ENCODE measurements at regions not wholly inside any gene's neighbourhood (a gene's known extent, or its start where the extent isn't known, plus 50 kb on each side); places are given as distances from the start of the nearest gene placed in this dataset.

- Histone ChIP-seq H3K27me3 (no peaks in the 10 kb centered on the region), H3K4me1 (no peaks in the 10 kb centered on the region), H3K9me3 (no peaks in the 10 kb centered on the region), H3K36me3 (no peaks in the 10 kb centered on the region), H3K4me3 (no peak overlapping the region), H3K27ac (no peak overlapping the region)
- intact Hi-C loops (cut with DNase I; ENCODE audit: low total_unique reads), result no loop called here
- TF ChIP-seq, protein P1, sequence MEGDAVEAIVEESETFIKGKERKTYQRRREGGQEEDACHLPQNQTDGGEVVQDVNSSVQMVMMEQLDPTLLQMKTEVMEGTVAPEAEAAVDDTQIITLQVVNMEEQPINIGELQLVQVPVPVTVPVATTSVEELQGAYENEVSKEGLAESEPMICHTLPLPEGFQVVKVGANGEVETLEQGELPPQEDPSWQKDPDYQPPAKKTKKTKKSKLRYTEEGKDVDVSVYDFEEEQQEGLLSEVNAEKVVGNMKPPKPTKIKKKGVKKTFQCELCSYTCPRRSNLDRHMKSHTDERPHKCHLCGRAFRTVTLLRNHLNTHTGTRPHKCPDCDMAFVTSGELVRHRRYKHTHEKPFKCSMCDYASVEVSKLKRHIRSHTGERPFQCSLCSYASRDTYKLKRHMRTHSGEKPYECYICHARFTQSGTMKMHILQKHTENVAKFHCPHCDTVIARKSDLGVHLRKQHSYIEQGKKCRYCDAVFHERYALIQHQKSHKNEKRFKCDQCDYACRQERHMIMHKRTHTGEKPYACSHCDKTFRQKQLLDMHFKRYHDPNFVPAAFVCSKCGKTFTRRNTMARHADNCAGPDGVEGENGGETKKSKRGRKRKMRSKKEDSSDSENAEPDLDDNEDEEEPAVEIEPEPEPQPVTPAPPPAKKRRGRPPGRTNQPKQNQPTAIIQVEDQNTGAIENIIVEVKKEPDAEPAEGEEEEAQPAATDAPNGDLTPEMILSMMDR (IDR thresholded peaks at IDR 0.05), result no peak
- DNase-seq, result no peak
These were observed 530.3 kb downstream of the ARL4A start for GRCh38 chr7:13217768-13218167.

DNA sequence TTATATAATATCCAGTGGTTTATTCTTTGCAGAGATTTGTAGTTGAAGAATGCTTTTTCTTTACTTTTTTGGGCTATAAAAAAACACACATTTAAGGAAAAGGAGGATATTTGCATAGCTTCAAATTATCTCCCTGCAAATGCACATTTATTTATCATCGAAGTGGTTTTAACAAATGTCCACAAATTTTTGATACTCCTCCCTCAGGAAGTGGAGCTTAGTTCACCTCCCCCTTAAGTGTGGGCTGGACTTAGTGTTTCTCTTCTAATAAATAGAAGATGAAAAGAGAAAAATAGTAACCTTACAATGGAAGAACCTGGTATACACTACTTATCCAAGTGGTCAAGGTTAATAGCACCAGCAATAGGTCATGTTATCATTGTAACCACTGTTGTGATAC lies 537.6 kb downstream of the ARL4A start:
- TF ChIP-seq, protein P1 (IDR thresholded peaks at IDR 0.05), result no peak
- Histone ChIP-seq H3K4me3 (no peak overlapping the region), H3K27ac (no peak overlapping the region), H3K4me1 (no peaks in the 10 kb centered on the region), H3K36me3 (no peaks in the 10 kb centered on the region), H3K9me3 (no peaks in the 10 kb centered on the region), H3K27me3 (no peaks in the 10 kb centered on the region)
- intact Hi-C loops (cut with DNase I; ENCODE audit: low total_unique reads), result no loop called here
- DNase-seq, result no peak

DNA sequence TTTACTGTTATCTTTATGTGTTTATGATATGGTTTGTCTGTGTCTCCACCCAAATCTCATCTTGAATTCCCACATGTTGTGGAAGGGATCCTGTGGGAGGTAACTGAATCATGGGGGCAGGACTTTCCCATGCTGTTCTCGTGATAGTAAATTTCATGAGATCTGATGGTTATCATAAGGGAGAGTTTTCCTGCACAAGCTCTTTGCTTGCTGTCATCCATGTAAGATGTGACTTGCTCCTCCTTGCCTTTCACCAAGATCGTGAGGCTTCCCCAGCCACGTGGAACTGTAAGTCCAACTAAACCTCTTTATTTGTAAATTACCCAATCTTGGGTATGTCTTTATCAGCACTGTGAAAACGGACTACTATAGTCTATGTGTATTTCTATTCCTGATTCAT lies 539.0 kb downstream of the ARL4A start:
- Histone ChIP-seq H3K27me3 (no peaks in the 10 kb centered on the region), H3K4me3 (no peak overlapping the region), H3K9me3 (no peaks in the 10 kb centered on the region), H3K4me1 (no peaks in the 10 kb centered on the region), H3K36me3 (no peaks in the 10 kb centered on the region), H3K27ac (no peak overlapping the region)
- intact Hi-C loops (cut with DNase I; ENCODE audit: low total_unique reads), result no loop called here
- TF ChIP-seq, protein P1 (IDR thresholded peaks at IDR 0.05), result no peak
- no peak for DNase-seq

DNA sequence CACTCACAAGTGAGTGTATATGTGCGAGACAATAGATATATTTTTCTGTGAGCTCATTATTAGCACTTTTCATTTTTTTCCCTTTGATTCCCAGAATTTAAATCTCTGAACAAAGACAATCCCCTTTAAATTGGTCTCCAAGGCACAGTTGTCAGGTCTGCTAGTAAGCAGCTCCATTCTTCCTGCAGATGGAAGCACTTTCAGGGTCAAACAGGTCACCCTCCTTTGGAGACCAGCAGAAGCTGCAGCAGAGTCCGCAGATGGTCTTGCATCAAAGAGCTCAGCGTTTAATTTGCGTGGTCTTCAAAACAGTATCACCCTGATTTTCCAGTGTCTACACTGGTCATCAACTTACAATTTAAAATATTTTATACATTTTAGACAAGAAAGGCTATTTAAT lies 543.8 kb downstream of the ARL4A start:
- DNase-seq, result no peak
- TF ChIP-seq, protein P1 (IDR thresholded peaks at IDR 0.05), result no peak
- Histone ChIP-seq H3K36me3 (no peaks in the 10 kb centered on the region), H3K27ac (no peak overlapping the region), H3K27me3 (no peaks in the 10 kb centered on the region), H3K4me3 (no peak overlapping the region), H3K9me3 (no peaks in the 10 kb centered on the region), H3K4me1 (no peaks in the 10 kb centered on the region)
- intact Hi-C loops (cut with DNase I; ENCODE audit: low total_unique reads), result no loop called here

- no peaks in the 10 kb centered on the region for H3K27me3 ChIP-seq
- H3K36me3 ChIP-seq, result no peaks in the 10 kb centered on the region
- TF ChIP-seq, protein P1 (IDR thresholded peaks at IDR 0.05), result no peak
- H3K9me3 ChIP-seq, result no peaks in the 10 kb centered on the region
- no peak overlapping the region for H3K4me3 ChIP-seq
- no peaks in the 10 kb centered on the region for H3K4me1 ChIP-seq
- intact Hi-C loops (cut with DNase I; ENCODE audit: low total_unique reads), result no loop called here
- DNase-seq, result no peak
- H3K27ac ChIP-seq, result no peak overlapping the region
These were observed 548.0 kb downstream of the ARL4A start for GRCh38 chr7:13235436-13235835.

- DNase-seq, result no peak
- no peaks in the 10 kb centered on the region for H3K36me3 ChIP-seq
- H3K9me3 ChIP-seq, result no peaks in the 10 kb centered on the region
- TF ChIP-seq, protein P1 (IDR thresholded peaks at IDR 0.05), result no peak
- no peak overlapping the region for H3K4me3 ChIP-seq
- no peaks in the 10 kb centered on the region for H3K4me1 ChIP-seq
- no peak overlapping the region for H3K27ac ChIP-seq
- intact Hi-C loops (cut with DNase I; ENCODE audit: low total_unique reads), result no loop called here
- H3K27me3 ChIP-seq, result no peaks in the 10 kb centered on the region
These were observed 548.6 kb downstream of the ARL4A start for GRCh38 chr7:13236026-13236425.
